ENCODE measurements at regions not wholly inside any gene's neighbourhood (a gene's known extent, or its start where the extent isn't known, plus 50 kb on each side); places are given as distances from the start of the nearest gene placed in this dataset.
"Not testable (repeated sequence)": the region's sequence is repeated elsewhere in the genome, so short reads cannot be mapped to it uniquely, and the experiment has no call there.

DNA sequence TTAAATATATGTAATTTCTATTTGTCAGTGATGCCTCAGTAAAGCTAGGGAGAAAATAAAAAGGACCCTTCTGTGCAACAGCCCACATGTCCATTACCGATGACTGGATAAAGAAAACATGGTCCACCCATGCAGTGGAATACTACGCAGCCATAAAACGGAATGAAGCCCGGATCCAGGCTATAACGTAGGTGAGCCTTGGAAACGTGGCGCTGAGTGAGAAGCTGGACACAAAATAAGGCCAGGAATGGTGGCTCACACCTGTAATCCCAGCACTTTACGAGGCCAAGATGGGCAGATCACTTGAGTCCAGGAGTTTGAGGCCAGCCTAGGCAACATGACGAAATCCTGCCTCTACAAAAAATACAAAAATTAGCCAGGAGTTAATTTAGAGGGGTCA is 98.2 kb downstream of the CRLF3 start:
- not testable (repeated sequence) for TF ChIP-seq CTCF (IDR thresholded peaks at IDR 0.05; ENCODE audit: insufficient read depth, low read length, poor library complexity, severe bottlenecking); EZH2phosphoT487 (conservative IDR thresholded peaks at IDR 0.05; ENCODE audit: low read length)
